HG02943 (cell line): ENCODE measurements at regions not wholly inside any gene's neighbourhood (a gene's known extent, or its start where the extent isn't known, plus 50 kb on each side); places are given as distances from the start of the nearest gene placed in this dataset.

Experiments used
- ATAC-seq: cut with Tn5 transposase; IDR thresholded peaks from one replicate; pipeline ENCODE4 v1.9.1; 2021; ENCODE audit warnings: mild to moderate bottlenecking, low read depth, moderate library complexity; ENCODE audit not compliant: unreplicated experiment

- ATAC-seq = no peak
These were observed 510.4 kb downstream of the TLE4 start for GRCh38 chr9:80082213-80082612.

DNA sequence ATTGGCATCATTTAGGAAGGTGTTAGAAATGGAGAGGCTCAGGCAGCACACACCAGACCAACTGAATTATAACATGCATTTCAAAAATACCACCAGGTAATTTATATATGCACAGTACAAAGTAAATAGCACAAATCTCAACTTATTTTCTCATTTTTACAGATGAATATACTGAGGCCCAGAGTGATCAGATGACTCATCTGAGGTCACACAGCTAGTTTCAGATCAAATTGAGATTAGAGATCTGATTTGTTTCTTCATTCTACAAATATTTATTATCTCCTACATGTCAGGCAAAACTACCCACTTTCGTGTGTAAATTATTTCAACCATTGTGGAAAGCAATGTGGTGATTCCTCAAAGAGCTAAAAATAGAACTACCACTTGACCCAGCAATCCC, 507.1 kb downstream of the TLE4 start:
- no peak for ATAC-seq

GRCh38 chr9:80077059-80077458, 505.3 kb downstream of the TLE4 start:
- ATAC-seq = no peak

DNA sequence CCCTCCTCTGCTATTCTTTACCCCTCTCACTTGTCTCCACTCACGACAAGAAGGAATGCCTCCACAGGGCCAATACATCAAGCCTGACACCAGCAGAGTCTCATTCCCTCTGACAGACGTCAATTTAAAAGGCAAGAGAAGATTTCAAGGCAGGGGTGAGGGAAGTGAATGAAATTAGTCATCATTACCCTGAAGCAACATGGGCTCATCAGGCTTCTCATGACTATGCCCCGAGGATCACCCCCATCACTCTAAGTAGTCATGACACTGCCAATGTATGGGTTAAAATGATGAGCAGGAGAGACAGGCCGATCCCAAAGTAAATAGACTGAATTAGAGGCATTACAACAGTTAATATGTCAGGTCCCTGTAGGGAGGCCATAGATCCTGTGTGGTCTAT, 504.4 kb downstream of the TLE4 start:
- no peak for ATAC-seq

DNA sequence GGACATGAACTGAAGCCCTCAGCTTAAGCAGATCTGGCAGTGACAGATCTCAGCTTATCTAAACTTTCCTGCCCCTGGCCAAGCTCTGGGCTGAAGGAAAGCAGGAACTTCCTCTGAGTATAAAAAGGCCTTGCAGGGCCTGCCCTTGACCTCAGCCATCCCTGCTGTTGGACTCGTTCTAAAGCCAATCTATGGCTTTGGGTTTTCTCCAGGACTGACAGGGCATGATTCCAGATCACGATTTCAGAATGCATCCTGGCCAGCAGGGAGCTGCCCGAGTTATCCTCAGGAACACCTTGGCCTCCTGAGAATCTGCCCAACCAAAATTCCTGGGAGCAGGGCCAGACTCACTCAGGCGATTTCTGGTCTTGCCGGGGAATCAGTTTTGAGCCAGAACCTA, 502.7 kb downstream of the TLE4 start:
- ATAC-seq = no peak

- no peak for ATAC-seq
These were observed 500.7 kb downstream of the TLE4 start for GRCh38 chr9:80072451-80072850.

- no peak for ATAC-seq
These were observed 498.4 kb downstream of the TLE4 start for GRCh38 chr9:80070071-80070742.

- no peak for ATAC-seq
These were observed 495.2 kb downstream of the TLE4 start for GRCh38 chr9:80066931-80067330.

DNA sequence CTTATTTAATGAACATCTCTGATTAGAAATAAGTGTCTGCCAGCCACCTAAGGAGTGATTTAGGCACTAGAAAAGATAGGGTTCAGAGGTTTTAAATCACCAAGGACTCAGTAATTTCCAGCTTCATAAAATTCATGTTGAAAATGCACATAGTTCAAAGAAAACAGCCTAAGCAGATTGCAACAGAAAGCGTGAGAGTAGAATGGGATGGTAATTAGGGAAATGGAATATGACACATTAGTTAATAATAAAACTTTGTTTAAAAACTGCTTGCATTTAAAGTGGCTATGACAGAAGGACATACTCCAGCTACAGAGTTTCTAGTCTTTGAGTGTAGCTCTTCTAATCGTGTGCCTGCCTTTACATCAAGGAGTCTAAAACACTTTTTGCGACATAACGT, 490.8 kb downstream of the TLE4 start:
- ATAC-seq = no peak

- ATAC-seq = no peak
These were observed 490.2 kb downstream of the TLE4 start for GRCh38 chr9:80061940-80062339.

- no peak for ATAC-seq
These were observed 489.3 kb downstream of the TLE4 start for GRCh38 chr9:80061096-80061495.

DNA sequence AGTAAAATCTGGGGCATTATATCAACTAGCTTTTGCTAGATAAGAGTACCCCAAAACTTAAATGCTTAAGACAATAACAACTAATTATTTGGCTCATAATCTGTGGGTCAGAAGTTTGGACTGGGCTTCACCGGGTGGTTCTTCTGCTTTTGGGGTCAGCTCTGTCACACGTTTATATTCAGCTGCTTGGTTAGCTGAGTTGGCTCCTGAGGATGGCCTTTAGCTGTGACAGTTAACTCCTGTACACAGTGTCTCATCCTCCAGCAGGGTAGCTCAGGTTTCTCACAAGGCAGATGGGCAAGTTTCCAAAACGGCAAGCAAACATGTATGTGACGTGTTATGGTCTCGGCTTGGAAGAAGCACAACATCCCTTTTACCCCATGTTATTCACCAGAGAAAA, 488.2 kb downstream of the TLE4 start:
- ATAC-seq = no peak

DNA sequence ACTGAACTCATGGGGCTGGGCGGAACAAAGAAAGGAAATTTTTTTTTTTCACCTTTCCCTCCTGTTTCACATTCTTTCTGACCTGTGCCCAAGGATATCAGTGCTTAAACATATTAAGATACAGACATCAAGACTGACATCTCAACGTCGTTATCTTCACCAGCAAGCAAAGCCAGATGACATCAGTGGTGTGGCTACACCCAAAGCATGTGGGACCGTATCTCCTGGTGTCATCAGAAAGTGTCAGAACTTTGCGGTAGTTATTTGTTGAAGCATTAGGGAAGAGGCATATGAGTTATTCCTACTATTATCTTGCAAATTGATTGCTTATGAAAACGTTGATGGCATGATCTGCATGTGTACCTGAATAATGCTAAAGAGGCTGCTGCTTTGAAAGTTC, 487.4 kb downstream of the TLE4 start:
- no peak for ATAC-seq

- ATAC-seq = no peak
These were observed 481.1 kb downstream of the TLE4 start for GRCh38 chr9:80052830-80053229.

DNA sequence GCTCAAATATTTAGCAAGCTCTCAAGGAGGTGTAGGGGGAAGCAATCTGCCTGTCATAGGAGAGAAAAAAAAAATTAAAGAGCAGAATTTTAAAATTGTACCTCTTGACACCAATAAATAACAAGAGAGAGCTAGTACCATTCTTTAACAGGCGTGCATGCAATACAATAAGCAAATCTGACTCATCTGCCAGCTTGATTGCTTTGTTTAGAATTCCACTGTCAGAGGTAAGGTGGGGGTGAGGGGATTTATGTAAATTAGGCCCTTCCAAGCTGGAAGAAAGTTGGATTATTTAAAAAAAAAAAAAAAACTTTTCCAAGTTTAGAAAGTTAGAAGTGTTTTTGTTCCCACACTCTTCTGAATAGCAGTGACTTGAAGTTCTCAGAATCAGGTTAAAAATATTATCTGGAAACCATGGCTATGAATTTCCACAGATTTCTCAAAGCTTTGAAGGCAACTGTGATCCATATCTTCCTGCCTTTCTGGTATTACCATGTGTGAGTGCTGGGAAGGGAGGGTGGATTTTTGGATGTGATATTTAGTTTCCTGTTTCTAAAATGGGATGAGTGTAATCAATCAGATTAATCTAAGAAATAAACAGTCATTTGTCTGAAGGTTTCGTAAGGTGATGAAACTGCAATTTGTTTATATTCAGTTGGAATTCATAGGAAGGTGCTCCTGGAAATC, 477.5 kb downstream of the TLE4 start:
- ATAC-seq = no peak

DNA sequence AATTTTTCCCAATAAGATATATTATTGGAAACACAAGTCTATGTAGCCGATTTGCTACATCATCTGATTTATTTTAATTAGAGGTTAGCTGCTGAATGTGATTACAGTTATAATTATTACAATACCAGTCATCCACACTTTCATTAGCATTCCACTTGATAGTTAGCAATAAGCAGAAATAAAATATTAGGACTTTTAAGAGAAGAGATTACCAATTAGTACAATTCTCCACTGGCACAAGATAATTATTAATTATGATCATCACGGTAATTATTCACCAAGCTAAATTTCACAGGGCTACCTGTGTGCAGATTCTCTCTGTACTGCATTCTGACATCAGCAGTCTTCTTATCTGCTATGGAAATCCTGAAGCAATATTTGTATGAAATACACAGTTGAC, 474.7 kb downstream of the TLE4 start:
- ATAC-seq = no peak

- ATAC-seq = no peak
These were observed 470.1 kb downstream of the TLE4 start for GRCh38 chr9:80041821-80042220.

GRCh38 chr9:80040457-80040856, 468.7 kb downstream of the TLE4 start:
- ATAC-seq = no peak

DNA sequence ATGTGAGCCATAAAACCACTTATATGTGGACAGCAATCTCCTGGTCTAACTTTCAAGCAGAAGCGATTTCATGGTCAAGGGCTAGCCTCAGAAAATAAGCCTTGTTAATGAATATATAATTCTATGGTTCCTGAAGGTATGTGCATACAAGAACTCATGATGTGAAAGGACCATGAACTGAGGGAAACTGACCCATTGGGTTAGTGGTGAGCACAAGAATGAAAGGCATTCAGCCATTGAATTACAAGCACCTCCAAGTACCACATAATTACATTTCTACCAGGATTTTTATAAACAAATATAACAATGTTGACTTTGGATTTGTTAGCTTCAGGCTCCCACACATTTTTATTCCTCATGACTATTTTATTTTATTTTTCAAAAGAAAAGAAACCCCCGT, 459.0 kb downstream of the TLE4 start:
- no peak for ATAC-seq

- ATAC-seq = no peak
These were observed 456.7 kb downstream of the TLE4 start for GRCh38 chr9:80028501-80028900.

DNA sequence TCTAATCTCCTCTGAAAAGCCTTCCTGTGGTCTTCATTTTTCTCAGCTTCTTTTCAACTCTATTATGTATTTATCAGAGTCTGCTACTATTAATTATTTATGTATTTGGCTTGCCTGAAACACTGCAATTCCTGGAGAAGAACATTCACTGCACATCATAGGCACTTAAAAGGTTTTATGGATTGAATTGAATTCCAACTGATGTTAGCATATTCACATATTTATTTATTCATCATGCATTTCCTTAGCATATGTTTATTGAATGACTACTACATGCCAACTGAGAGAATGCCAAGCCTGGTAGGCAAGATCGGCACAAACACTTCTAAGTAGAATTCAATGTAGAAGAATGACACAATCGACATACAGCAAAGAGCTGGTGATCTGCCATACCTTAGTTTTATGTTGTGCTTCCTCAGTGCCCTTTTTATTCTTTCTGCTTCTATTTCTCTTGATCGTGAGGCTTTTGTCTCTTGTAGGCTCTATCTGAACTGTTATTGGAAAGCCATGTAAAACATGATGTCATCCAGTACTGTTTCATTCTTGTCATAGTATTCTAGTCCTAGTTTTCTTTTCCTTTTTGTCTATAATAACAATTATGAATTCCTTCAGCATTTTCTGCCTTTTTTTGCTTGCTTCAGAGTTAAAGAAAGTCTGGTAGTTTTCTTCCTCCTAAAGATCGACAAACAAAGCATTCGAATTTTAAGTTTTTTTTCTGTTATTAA, 454.2 kb downstream of the TLE4 start:
- no peak for ATAC-seq

DNA sequence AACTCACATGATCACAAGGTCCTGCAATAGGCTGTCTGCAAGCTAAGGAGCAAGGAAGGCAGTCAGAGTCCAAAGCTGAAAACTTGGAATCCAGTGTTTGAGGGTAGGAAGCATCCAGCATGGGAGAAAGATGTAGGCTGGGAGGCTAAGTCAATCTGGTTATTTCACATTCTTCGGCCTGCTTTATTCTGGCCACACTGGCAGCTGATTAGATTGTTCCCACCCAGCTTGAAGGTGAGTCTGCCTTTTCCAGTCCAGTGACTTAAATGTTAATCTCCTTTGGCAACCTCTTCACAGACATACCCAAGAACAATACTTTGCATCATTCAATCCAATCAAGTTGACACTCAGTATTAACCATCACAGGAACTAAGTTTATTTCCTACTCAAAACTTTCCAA, 453.4 kb downstream of the TLE4 start:
- no peak for ATAC-seq
